SK-N-SH treated with all-trans-retinoic acid at 6 μM for 48 hours (cell line): ENCODE measurements at regions not wholly inside any gene's neighbourhood (a gene's known extent, or its start where the extent isn't known, plus 50 kb on each side); places are given as distances from the start of the nearest gene placed in this dataset.

Experiments
- ATAC-seq: fragments of 200-7000 bp; cut with Tn5 transposase; 3 replicates; pipeline ENCODE4 v1.9.1; 2020; ENCODE audit warnings: mild to moderate bottlenecking, moderate library complexity
- BACH2 ChIP-seq: fragments of 250-450 bp; sonication (Bioruptor Pico); IDR thresholded peaks from 2 replicates; pipeline ENCODE4 v1.9.0; 2021; ENCODE audit warnings: mild to moderate bottlenecking, borderline replicate concordance
- CSDC2 ChIP-seq: fragments of 250-450 bp; sonication (Bioruptor Pico); IDR thresholded peaks from 2 replicates; pipeline ENCODE4 v1.5.0; 2020; ENCODE audit warnings: mild to moderate bottlenecking, moderate library complexity
- ESRRG ChIP-seq: fragments of 250-450 bp; sonication (Bioruptor Pico); IDR thresholded peaks from 2 replicates; pipeline ENCODE4 v1.6.1; 2021; ENCODE audit warnings: mild to moderate bottlenecking
- GLIS3 ChIP-seq: fragments of 250-450 bp; sonication (Bioruptor Pico); IDR thresholded peaks from 2 replicates; pipeline ENCODE4 v1.5.0; 2020; ENCODE audit warnings: mild to moderate bottlenecking, moderate library complexity
- ISL1 ChIP-seq: fragments of 250-450 bp; sonication (Bioruptor Pico); IDR thresholded peaks from 2 replicates; pipeline ENCODE4 v2.1.2; 2022; ENCODE audit warnings: mild to moderate bottlenecking, moderate library complexity
- OSR1 ChIP-seq: fragments of 250-450 bp; sonication (Bioruptor Pico); IDR thresholded peaks from 2 replicates; pipeline ENCODE4 v1.8.0; 2022; ENCODE audit warnings: moderate library complexity, mild to moderate bottlenecking, inconsistent platforms
- SNAI2 ChIP-seq: fragments of 250-450 bp; sonication (Bioruptor Pico); IDR thresholded peaks from 2 replicates; pipeline ENCODE4 v1.5.0; 2020; ENCODE audit warnings: mild to moderate bottlenecking, moderate library complexity
- TOX ChIP-seq: fragments of 250-450 bp; sonication (Bioruptor Pico); IDR thresholded peaks from 2 replicates; pipeline ENCODE4 v1.8.0; 2021; ENCODE audit warnings: mild to moderate bottlenecking, moderate library complexity, borderline replicate concordance
- ZC3H10 ChIP-seq: fragments of 250-450 bp; sonication (Bioruptor Pico); IDR thresholded peaks from 2 replicates; pipeline ENCODE4 v1.5.1; 2021; ENCODE audit warnings: mild to moderate bottlenecking, moderate library complexity
- ZFP3 ChIP-seq: fragments of 250-450 bp; sonication (Bioruptor Pico); IDR thresholded peaks from 2 replicates; pipeline ENCODE4 v1.5.0; 2020; ENCODE audit warnings: mild to moderate bottlenecking, moderate library complexity
- ZFP30 ChIP-seq: fragments of 450-650 bp; formaldehyde crosslinking; IDR thresholded peaks from 2 replicates; pipeline ENCODE4 v1.5.0; 2022; ENCODE audit warnings: mild to moderate bottlenecking, moderate library complexity
- ZNF565 ChIP-seq: fragments of 450-650 bp; formaldehyde crosslinking; conservative IDR thresholded peaks from 2 replicates; pipeline ENCODE4 v1.5.0; 2020; ENCODE audit warnings: low read depth, mild to moderate bottlenecking, moderate library complexity
- ZNF70 ChIP-seq: fragments of 450-650 bp; formaldehyde crosslinking; IDR thresholded peaks from 2 replicates; pipeline ENCODE4 v1.5.0; 2020; ENCODE audit warnings: mild to moderate bottlenecking, moderate library complexity
- ZNF8 ChIP-seq: fragments of 450-650 bp; formaldehyde crosslinking; IDR thresholded peaks from 2 replicates; pipeline ENCODE4 v1.5.0; 2020; ENCODE audit warnings: mild to moderate bottlenecking, moderate library complexity
- TF ChIP-seq, protein P1 (sequence below): fragments of 250-450 bp; sonication (Bioruptor Pico); IDR thresholded peaks from 2 replicates; pipeline ENCODE4 v1.8.0; 2020; ENCODE audit warnings: mild to moderate bottlenecking, moderate library complexity, borderline replicate concordance
- TF ChIP-seq, protein P2 (sequence below): fragments of 250-450 bp; sonication (Bioruptor Pico); IDR thresholded peaks from 2 replicates; pipeline ENCODE4 v1.5.1; 2020; ENCODE audit warnings: low read depth, mild to moderate bottlenecking, moderate library complexity
- TF ChIP-seq, protein P3 (sequence below): fragments of 250-450 bp; sonication (Bioruptor Pico); IDR thresholded peaks from 2 replicates; pipeline ENCODE4 v1.5.1; 2021; ENCODE audit warnings: mild to moderate bottlenecking, moderate library complexity
- TF ChIP-seq, protein P4 (sequence below): fragments of 250-450 bp; sonication (Bioruptor Pico); IDR thresholded peaks from 2 replicates; pipeline ENCODE4 v1.5.0; 2020; ENCODE audit warnings: mild to moderate bottlenecking, moderate library complexity

DNA sequence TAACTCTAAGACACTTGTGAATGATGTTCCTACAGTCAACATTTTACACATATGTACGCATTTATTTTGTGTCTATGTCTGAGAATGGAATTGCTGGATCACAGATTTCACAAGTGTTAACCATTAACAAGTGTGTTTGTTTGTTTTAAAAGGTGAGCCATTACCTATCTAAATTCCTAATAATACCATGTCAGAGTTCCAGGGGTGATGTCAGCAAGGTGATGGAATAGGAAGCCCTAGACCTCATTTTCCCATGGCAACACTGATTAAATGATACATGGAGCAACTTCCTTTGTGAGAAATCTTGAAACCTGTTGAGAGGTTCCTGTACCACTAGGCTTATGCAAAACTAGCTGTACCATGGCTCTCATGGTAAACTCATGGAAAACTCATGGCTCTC, 309.7 kb downstream of the CYLC2 start:
- no peak for ATAC-seq
- TF ChIP-seq, protein P1, sequence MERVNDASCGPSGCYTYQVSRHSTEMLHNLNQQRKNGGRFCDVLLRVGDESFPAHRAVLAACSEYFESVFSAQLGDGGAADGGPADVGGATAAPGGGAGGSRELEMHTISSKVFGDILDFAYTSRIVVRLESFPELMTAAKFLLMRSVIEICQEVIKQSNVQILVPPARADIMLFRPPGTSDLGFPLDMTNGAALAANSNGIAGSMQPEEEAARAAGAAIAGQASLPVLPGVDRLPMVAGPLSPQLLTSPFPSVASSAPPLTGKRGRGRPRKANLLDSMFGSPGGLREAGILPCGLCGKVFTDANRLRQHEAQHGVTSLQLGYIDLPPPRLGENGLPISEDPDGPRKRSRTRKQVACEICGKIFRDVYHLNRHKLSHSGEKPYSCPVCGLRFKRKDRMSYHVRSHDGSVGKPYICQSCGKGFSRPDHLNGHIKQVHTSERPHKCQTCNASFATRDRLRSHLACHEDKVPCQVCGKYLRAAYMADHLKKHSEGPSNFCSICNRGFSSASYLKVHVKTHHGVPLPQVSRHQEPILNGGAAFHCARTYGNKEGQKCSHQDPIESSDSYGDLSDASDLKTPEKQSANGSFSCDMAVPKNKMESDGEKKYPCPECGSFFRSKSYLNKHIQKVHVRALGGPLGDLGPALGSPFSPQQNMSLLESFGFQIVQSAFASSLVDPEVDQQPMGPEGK (CRISPR knock-in tag): no peak
- no peak for TF ChIP-seq OSR1 (CRISPR knock-in tag)
- TF ChIP-seq ZC3H10 (CRISPR knock-in tag): no peak
- TF ChIP-seq TOX (CRISPR knock-in tag): no peak
- no peak for TF ChIP-seq CSDC2
- TF ChIP-seq ZNF70 (CRISPR knock-in tag): no peak
- TF ChIP-seq, protein P2, sequence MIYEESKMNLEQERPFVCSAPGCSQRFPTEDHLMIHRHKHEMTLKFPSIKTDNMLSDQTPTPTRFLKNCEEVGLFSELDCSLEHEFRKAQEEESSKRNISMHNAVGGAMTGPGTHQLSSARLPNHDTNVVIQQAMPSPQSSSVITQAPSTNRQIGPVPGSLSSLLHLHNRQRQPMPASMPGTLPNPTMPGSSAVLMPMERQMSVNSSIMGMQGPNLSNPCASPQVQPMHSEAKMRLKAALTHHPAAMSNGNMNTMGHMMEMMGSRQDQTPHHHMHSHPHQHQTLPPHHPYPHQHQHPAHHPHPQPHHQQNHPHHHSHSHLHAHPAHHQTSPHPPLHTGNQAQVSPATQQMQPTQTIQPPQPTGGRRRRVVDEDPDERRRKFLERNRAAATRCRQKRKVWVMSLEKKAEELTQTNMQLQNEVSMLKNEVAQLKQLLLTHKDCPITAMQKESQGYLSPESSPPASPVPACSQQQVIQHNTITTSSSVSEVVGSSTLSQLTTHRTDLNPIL (CRISPR knock-in tag): no peak
- TF ChIP-seq BACH2: no peak
- no peak for TF ChIP-seq SNAI2 (CRISPR knock-in tag)
- TF ChIP-seq ZNF565 (CRISPR knock-in tag): no peak
- no peak for TF ChIP-seq ZFP3 (CRISPR knock-in tag)
- no peak for TF ChIP-seq ZNF8 (CRISPR knock-in tag)
- TF ChIP-seq, protein P3, sequence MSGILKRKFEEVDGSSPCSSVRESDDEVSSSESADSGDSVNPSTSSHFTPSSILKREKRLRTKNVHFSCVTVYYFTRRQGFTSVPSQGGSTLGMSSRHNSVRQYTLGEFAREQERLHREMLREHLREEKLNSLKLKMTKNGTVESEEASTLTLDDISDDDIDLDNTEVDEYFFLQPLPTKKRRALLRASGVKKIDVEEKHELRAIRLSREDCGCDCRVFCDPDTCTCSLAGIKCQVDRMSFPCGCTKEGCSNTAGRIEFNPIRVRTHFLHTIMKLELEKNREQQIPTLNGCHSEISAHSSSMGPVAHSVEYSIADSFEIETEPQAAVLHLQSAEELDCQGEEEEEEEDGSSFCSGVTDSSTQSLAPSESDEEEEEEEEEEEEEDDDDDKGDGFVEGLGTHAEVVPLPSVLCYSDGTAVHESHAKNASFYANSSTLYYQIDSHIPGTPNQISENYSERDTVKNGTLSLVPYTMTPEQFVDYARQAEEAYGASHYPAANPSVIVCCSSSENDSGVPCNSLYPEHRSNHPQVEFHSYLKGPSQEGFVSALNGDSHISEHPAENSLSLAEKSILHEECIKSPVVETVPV: no peak
- TF ChIP-seq, protein P4, sequence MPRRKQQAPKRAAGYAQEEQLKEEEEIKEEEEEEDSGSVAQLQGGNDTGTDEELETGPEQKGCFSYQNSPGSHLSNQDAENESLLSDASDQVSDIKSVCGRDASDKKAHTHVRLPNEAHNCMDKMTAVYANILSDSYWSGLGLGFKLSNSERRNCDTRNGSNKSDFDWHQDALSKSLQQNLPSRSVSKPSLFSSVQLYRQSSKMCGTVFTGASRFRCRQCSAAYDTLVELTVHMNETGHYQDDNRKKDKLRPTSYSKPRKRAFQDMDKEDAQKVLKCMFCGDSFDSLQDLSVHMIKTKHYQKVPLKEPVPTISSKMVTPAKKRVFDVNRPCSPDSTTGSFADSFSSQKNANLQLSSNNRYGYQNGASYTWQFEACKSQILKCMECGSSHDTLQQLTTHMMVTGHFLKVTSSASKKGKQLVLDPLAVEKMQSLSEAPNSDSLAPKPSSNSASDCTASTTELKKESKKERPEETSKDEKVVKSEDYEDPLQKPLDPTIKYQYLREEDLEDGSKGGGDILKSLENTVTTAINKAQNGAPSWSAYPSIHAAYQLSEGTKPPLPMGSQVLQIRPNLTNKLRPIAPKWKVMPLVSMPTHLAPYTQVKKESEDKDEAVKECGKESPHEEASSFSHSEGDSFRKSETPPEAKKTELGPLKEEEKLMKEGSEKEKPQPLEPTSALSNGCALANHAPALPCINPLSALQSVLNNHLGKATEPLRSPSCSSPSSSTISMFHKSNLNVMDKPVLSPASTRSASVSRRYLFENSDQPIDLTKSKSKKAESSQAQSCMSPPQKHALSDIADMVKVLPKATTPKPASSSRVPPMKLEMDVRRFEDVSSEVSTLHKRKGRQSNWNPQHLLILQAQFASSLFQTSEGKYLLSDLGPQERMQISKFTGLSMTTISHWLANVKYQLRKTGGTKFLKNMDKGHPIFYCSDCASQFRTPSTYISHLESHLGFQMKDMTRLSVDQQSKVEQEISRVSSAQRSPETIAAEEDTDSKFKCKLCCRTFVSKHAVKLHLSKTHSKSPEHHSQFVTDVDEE (CRISPR knock-in tag): no peak
- TF ChIP-seq ESRRG: no peak
- TF ChIP-seq ZFP30 (CRISPR knock-in tag): no peak
- TF ChIP-seq ISL1 (CRISPR knock-in tag): no peak
- no peak for TF ChIP-seq GLIS3 (CRISPR knock-in tag)

DNA sequence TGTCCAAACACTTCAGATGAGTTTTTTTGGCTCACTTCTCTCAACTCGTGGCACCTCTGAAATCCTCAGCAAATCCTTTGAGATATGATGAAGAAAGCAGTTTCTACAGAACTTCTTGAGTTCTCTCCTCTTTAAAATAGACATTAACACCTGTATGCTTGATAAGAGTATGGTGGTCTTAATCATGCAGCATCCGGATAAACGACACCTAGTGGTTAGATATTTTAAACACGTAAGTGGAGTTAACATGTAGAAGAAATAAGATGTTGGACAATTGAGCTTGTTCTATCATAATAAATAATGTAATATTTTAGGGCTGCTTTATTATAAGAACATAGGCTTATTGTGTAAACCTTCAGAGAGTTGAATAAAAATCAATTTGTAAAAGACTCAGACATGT, 324.8 kb downstream of the CYLC2 start:
- no peak for TF ChIP-seq ZC3H10 (CRISPR knock-in tag)
- TF ChIP-seq ZNF565 (CRISPR knock-in tag): no peak
- TF ChIP-seq, protein P4 (CRISPR knock-in tag): no peak
- no peak for TF ChIP-seq CSDC2
- no peak for TF ChIP-seq ZNF8 (CRISPR knock-in tag)
- TF ChIP-seq TOX (CRISPR knock-in tag): no peak
- TF ChIP-seq, protein P3: no peak
- ATAC-seq: no peak

DNA sequence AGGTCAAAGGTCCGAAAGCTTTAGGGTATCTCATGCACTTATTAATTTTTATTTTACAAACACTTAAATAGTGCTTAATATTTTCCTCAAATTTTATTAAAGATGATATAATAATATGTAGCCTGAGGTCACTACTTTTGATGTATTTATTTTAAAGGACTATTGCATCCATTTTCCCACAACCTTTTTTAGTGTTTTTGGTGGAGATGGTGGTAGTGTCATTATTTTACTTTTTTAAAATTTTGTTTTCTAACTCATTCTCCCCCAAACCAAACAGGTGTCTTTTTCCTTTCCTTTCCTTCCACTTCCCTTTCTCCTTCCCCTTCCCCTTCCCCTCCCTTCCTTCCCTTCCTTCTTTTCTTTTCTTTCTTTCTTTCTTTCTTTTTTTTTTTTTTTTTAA, 328.6 kb downstream of the CYLC2 start:
- TF ChIP-seq ISL1 (CRISPR knock-in tag): no peak

More for the DNA sequence above, 328.6 kb downstream of the CYLC2 start:
- ATAC-seq: no peak
